Activated CD4-positive, alpha-beta T cell treated with anti-CD3 and anti-CD28 coated beads for 36 hours (primary cell): ENCODE measurements at regions not wholly inside any gene's neighbourhood (a gene's known extent, or its start where the extent isn't known, plus 50 kb on each side); places are given as distances from the start of the nearest gene placed in this dataset.
"Not testable (repeated sequence)": the region's sequence is repeated elsewhere in the genome, so short reads cannot be mapped to it uniquely, and the experiment has no call there.

ENCODE experiments used
- ATAC-seq: fragments of 200-7000 bp; cut with Tn5 transposase; one replicate; pipeline ENCODE4 v1.10.0; 2021; ENCODE audit warnings: mild to moderate bottlenecking, moderate library complexity
- CTCF ChIA-PET: fragments of 350-600 bp; sonication (Branson Sonifier 250); formaldehyde crosslinking; loops from one replicate; lab custom pipeline; 2021; ENCODE audit warnings: antibody characterized with exemption; lab: Charles Lee
- POLR2A ChIA-PET: fragments of 350-600 bp; sonication (Branson Sonifier 250); formaldehyde crosslinking; loops from one replicate; lab custom pipeline; 2021; ENCODE audit warnings: antibody characterized with exemption, inconsistent platforms; lab: Charles Lee
- DNase-seq: peaks from one replicate; pipeline ENCODE4 v3.0.0-alpha.2; 2020
- H3K27ac Mint-ChIP-seq: one replicate; pipeline ENCODE4 v1.8.0; 2021; ENCODE audit warnings: mixed read lengths
- H3K27me3 Mint-ChIP-seq: one replicate; pipeline ENCODE4 v1.8.0; 2021; ENCODE audit warnings: mixed read lengths
- H3K36me3 Mint-ChIP-seq: one replicate; pipeline ENCODE4 v1.8.0; 2021; ENCODE audit warnings: low read depth, mixed read lengths
- H3K4me1 Mint-ChIP-seq: one replicate; pipeline ENCODE4 v1.8.0; 2021; ENCODE audit warnings: mixed read lengths
- H3K4me3 Mint-ChIP-seq: one replicate; pipeline ENCODE4 v1.8.0; 2021; ENCODE audit warnings: mild to moderate bottlenecking, moderate library complexity, mixed read lengths
- H3K9me3 Mint-ChIP-seq: one replicate; pipeline ENCODE4 v1.8.0; 2021; ENCODE audit warnings: low read depth, mixed read lengths
- intact Hi-C, 2 experiments: fragments of 100-400 bp; cut with DNase I in 1 of 2; cut with micrococcal nuclease in 1 of 2; formaldehyde crosslinking; loops; one replicate each; pipeline versions ENCODE4 v1.14.2 to v1.15.1; 2022 to 2024; cut with DNase I, micrococcal nuclease

DNA sequence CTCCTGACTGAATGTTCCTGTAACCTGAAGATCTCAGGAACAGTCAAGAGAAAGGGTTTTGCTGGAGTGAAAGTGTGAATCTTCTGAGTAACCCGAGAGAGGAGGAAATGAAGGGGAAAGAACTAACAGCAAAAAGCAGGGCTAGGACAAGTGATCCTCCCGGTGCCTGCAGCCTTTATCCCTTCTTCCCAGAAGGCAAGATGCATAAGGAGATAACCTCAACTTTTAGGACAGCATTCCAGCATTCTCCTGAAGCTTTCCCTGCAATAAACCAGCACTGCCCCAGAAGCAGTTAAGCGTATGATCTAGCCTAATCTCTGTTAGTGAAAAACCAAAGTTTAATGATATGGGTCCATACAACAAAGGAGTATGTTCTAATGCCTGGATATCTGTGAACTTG, 298.8 kb downstream of the MEX3B start:
- Mint-ChIP-seq H3K4me1 (no peaks in the 10 kb centered on the region), H3K4me3 (no peak overlapping the region), H3K9me3 (no peaks in the 10 kb centered on the region), H3K27ac (no peak overlapping the region), H3K27me3 (no peaks in the 10 kb centered on the region), H3K36me3 (no peaks in the 10 kb centered on the region)
- intact Hi-C loops = no loop called here
- ChIA-PET POLR2A (no interaction called here), CTCF (no interaction called here)
- no peak for ATAC-seq
- no peak for DNase-seq

GRCh38 chr15:81744364-81744763, 301.5 kb downstream of the MEX3B start:
- H3K4me3 Mint-ChIP-seq = no peak overlapping the region
- no peaks in the 10 kb centered on the region for H3K27me3 Mint-ChIP-seq
- H3K36me3 Mint-ChIP-seq = no peaks in the 10 kb centered on the region
- H3K9me3 Mint-ChIP-seq = no peaks in the 10 kb centered on the region
- H3K27ac Mint-ChIP-seq = no peak overlapping the region
- intact Hi-C loops = no loop called here
- POLR2A ChIA-PET = no interaction called here
- CTCF ChIA-PET = interaction anchor here (0.5 kb wide), 1 partner anchor 113 kb away, joined by 3 read pairs; no protein-coding TSS in a partner anchor
- no peak for ATAC-seq
- no peak for DNase-seq
- H3K4me1 Mint-ChIP-seq = no peaks in the 10 kb centered on the region

DNA sequence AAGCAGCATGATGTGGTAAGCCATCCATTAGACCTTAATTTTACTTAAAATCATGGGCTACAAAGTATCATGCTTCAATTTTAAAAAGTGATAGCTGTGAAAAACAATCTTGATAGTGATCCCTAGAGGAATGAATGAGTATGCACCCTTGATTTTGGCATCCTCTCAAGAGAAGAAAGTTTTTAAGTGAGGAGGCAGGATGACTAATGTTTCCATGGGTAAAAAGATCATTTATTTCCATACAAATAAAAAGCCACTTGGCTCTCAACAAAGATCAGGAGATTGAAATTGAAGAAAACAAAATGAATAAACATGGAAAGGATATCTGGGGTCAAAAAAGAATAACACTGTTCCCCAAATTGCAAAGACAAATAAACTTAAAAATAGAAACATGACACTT, 305.4 kb downstream of the MEX3B start:
- Mint-ChIP-seq H3K36me3 (no peaks in the 10 kb centered on the region), H3K27me3 (no peaks in the 10 kb centered on the region), H3K4me1 (no peaks in the 10 kb centered on the region), H3K9me3 (peaks cover 2% of the 10 kb centered on the region), H3K27ac (no peak overlapping the region), H3K4me3 (no peak overlapping the region)
- POLR2A ChIA-PET = no interaction called here
- DNase-seq = no peak
- no peak for ATAC-seq
- intact Hi-C loops = no loop called here
- CTCF ChIA-PET = no interaction called here

GRCh38 chr15:81729340-81729739, 316.5 kb downstream of the MEX3B start:
- ChIA-PET CTCF (no interaction called here), POLR2A (no interaction called here)
- ATAC-seq (no peak), DNase-seq (no peak)
- Mint-ChIP-seq H3K27ac (no peak overlapping the region), H3K4me1 (no peaks in the 10 kb centered on the region), H3K36me3 (no peaks in the 10 kb centered on the region), H3K4me3 (no peak overlapping the region), H3K27me3 (peaks cover 8% of the 10 kb centered on the region), H3K9me3 (peaks cover 2% of the 10 kb centered on the region)
- intact Hi-C loops = no loop called here

GRCh38 chr15:81728726-81729125, 317.1 kb downstream of the MEX3B start:
- H3K27me3 Mint-ChIP-seq = peaks cover 8% of the 10 kb centered on the region
- intact Hi-C loops = no loop called here
- H3K4me3 Mint-ChIP-seq = no peak overlapping the region
- ChIA-PET POLR2A (no interaction called here), CTCF (no interaction called here)
- ATAC-seq (no peak), DNase-seq (no peak)
- H3K27ac Mint-ChIP-seq = no peak overlapping the region
- H3K4me1 Mint-ChIP-seq = no peaks in the 10 kb centered on the region
- H3K9me3 Mint-ChIP-seq = peaks cover 2% of the 10 kb centered on the region
- no peaks in the 10 kb centered on the region for H3K36me3 Mint-ChIP-seq

- intact Hi-C loops = no loop called here
- H3K36me3 Mint-ChIP-seq = no peaks in the 10 kb centered on the region
- no peaks in the 10 kb centered on the region for H3K4me1 Mint-ChIP-seq
- peaks cover 2% of the 10 kb centered on the region for H3K9me3 Mint-ChIP-seq
- ChIA-PET CTCF (no interaction called here), POLR2A (no interaction called here)
- ATAC-seq (no peak), DNase-seq (no peak)
- no peak overlapping the region for H3K4me3 Mint-ChIP-seq
- no peak overlapping the region for H3K27ac Mint-ChIP-seq
- H3K27me3 Mint-ChIP-seq = peaks cover 8% of the 10 kb centered on the region
Observed at GRCh38 chr15:81725590-81725989, 320.2 kb downstream of the MEX3B start.

GRCh38 chr15:81724536-81724935, 321.3 kb downstream of the MEX3B start:
- Mint-ChIP-seq H3K27me3 (peaks cover 8% of the 10 kb centered on the region), H3K4me1 (no peaks in the 10 kb centered on the region), H3K27ac (no peak overlapping the region), H3K9me3 (peaks cover 2% of the 10 kb centered on the region), H3K36me3 (no peaks in the 10 kb centered on the region), H3K4me3 (no peak overlapping the region)
- intact Hi-C loops = no loop called here
- ATAC-seq = no peak
- ChIA-PET CTCF (no interaction called here), POLR2A (no interaction called here)
- DNase-seq = no peak

DNA sequence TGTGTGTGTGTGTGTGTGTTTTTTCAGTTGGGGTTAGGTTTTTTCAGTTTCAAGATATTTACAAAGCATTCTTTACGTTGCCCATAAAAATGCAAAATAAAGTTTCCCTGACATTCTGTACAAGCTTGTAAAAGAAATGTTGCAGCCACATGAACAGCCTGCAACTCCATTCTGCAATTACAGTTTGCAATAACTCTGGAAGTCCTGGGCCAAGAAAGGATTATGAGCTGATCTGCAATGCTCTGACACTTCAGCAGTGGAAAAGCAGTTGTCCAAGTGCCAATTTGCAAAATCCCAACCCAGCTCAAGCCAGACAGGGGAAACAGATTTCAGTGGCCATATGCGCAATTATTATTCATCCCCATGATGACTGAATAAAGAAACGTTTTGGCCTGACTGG, 322.1 kb downstream of the MEX3B start:
- Mint-ChIP-seq H3K4me3 (no peak overlapping the region), H3K27me3 (peaks cover 8% of the 10 kb centered on the region), H3K4me1 (no peaks in the 10 kb centered on the region), H3K36me3 (no peaks in the 10 kb centered on the region), H3K27ac (no peak overlapping the region), H3K9me3 (peaks cover 2% of the 10 kb centered on the region)
- CTCF ChIA-PET = no interaction called here
- ATAC-seq (no peak), DNase-seq (no peak)
- intact Hi-C loops = no loop called here
- POLR2A ChIA-PET = no interaction called here

DNA sequence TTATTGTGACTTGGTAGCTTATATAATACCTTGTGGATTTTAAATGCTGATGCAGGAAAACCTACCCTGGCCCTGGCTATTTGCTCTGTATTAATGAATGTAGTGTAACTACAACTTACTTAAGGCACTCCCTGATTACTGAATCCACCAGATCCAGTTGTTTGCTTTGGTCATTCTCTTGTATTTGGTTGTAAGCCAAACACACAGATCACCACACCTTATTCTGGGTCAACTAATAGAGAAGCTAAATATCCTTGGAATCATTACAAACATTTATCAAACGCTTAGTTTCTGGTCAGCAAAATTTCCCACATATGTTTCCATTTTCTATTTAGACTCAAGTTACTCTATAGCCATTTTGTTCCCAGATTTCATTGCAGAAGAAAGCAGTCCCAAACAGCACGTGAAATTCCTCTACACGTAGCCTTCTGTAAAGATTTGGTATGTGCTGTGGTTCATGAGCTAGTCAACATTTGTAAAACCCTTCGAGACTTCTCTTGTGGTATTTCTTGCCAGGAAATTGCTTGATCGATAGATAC, 322.6 kb downstream of the MEX3B start:
- Mint-ChIP-seq H3K27me3 (peaks cover 9% of the 10 kb centered on the region), H3K27ac (no peak overlapping the region), H3K36me3 (no peaks in the 10 kb centered on the region), H3K9me3 (peaks cover 2% of the 10 kb centered on the region), H3K4me3 (no peak overlapping the region), H3K4me1 (no peaks in the 10 kb centered on the region)
- POLR2A ChIA-PET = no interaction called here
- intact Hi-C loops = no loop called here
- ATAC-seq (no peak), DNase-seq (no peak)
- CTCF ChIA-PET = no interaction called here

DNA sequence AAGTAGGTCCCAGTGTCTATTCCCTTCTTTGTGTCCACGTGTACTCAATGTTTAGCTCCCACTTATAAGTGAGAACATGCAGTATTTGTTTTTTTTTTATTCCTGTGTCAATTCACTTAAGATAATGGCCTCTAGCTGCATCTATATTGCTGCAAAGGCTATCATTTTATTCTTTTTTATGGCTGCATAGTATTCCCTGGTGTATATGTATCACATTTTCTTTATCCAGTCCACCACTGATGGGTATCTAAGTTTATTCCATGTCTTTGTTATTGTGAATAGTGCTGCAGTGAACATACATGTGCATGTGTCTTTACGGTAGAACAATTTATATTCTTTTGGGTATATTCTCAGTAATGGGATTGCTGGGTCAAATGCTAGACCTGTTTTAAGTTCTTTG, 329.4 kb downstream of the MEX3B start:
- peaks cover 11% of the 10 kb centered on the region for H3K9me3 Mint-ChIP-seq
- H3K4me1 Mint-ChIP-seq, H3K4me3 Mint-ChIP-seq, ATAC-seq, CTCF ChIA-PET, H3K36me3 Mint-ChIP-seq, intact Hi-C loops, POLR2A ChIA-PET, DNase-seq, H3K27ac Mint-ChIP-seq, H3K27me3 Mint-ChIP-seq: not testable (repeated sequence)

GRCh38 chr15:81710328-81710727, 335.5 kb downstream of the MEX3B start:
- ChIA-PET POLR2A (no interaction called here), CTCF (no interaction called here)
- intact Hi-C loops = no loop called here
- Mint-ChIP-seq H3K9me3 (peaks cover 4% of the 10 kb centered on the region), H3K4me1 (peaks cover 6% of the 10 kb centered on the region), H3K27ac (no peak overlapping the region), H3K36me3 (no peaks in the 10 kb centered on the region), H3K27me3 (no peaks in the 10 kb centered on the region), H3K4me3 (no peak overlapping the region)
- ATAC-seq = no peak
- no peak for DNase-seq

DNA sequence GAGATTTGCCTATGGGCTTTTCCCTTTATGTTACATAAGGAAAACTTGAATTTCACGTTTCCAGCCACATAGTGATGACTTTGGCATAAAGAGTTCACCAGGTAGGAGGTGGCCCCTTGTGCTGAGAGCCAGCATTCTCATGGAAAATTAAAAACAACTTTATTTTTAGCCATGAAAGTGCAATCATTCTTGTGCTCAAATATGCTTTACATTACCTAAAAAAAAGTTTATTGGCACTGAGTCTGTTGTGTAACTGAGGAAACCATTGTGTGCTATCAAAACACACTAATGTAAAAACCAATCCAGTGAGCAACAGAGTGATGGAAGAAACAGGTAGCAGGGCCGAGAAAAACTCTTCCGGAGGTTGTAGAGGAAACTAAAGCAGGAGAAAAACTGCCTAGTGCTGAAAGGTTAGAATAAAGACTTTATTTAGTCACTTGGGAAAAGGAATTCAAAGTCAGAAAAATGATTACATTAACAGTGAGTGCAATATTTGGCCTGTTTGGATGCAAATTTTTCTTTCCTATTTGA, 332.9 kb upstream of the TMC3 start:
- H3K27me3 Mint-ChIP-seq, ATAC-seq, H3K27ac Mint-ChIP-seq, DNase-seq, H3K4me3 Mint-ChIP-seq, intact Hi-C loops, CTCF ChIA-PET, H3K9me3 Mint-ChIP-seq, H3K36me3 Mint-ChIP-seq, H3K4me1 Mint-ChIP-seq, POLR2A ChIA-PET: not testable (repeated sequence)
